ENCODE measurements at regions not wholly inside any gene's neighbourhood (a gene's known extent, or its start where the extent isn't known, plus 50 kb on each side); places are given as distances from the start of the nearest gene placed in this dataset.

DNA sequence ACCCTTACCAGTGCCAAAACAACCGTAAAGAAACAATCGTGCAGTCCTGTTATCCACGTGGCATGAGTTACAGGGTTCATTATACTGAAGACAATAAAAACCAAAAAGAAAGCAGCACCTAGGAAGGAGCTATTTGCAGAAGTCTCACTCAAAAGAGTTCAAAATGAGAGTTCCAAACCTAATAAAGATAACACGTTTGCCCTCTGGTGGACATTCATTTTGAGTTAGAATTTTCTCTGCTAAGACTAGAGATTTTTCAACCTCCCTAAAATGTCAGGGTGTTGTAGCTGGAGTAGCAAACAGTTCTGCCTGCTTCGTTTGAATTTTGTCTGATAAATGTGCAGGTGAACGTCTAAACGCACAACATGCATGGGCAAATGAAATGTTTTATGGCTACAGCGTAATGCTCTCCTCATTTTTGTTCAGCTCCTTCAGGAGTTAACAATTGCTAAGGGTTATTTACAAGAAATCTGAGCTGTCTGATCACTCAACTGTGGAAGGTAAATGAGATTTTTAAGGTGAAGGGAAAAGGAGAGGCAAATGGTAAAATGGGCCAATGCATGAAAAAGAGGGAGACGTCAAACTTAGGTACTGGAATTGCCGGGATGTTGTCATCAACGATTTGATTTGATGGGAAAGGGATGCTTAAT, 1067.9 kb upstream of the EEF2KMT start:
- Histone ChIP-seq H2AFZ (ENCODE audit: low read length) (no peak overlapping the region), H3K9me3 (ENCODE audit: low read length) (no peaks in the 10 kb centered on the region), H4K20me1 (ENCODE audit: insufficient read depth, low read length) (no peaks in the 10 kb centered on the region), H3K36me3 (replicated peaks in 1 of 2; ENCODE audit: control insufficient read depth in 1 of 2, insufficient read depth in 2 of 2, low read length in 2 of 2) (no peaks in the 10 kb centered on the region), H3K27me3 (ENCODE audit: control insufficient read depth in 1 of 2, insufficient read depth in 2 of 2, low read length in 2 of 2) (peaks cover 0 to 3% of the 10 kb centered on the region in 2 experiments; a peak in 1 of 5 replicates), H3K4me1 (ENCODE audit: insufficient read depth, low read length) (no peaks in the 10 kb centered on the region), H3K79me2 (ENCODE audit: insufficient read depth, low read length) (no peaks in the 10 kb centered on the region), H3K4me3 (replicated peaks in 1 of 3; ENCODE audit: insufficient read depth in 1 of 3, low read depth in 2 of 3, low read length in 3 of 3) (no peak overlapping the region), H3K4me2 (ENCODE audit: low read depth, low read length) (no peak overlapping the region), H3K27ac (ENCODE audit: extremely low read length, insufficient read depth, low read length) (no peak overlapping the region), H3K9ac (ENCODE audit: insufficient read depth, low read depth, low read length) (no peak overlapping the region)
- CTCF ChIA-PET (ENCODE audit: low intra/inter-chr PET ratio, low total read pairs) = no interaction called here
- DNase-seq (ENCODE audit: low spot score) (no peak), FAIRE-seq (no peak), ATAC-seq (no peak)
- 10% methylated on average over 11 of the region's 11 CpGs for WGBS (ENCODE audit: low lambda C conversion rate)
- intact Hi-C loops (cut with micrococcal nuclease; ENCODE audit: unreplicated experiment) = no loop called here
- TF ChIP-seq ESRRA (CRISPR knock-in tag; IDR thresholded peaks at IDR 0.05; ENCODE audit: low read depth) (no peak), ZNF83 (CRISPR knock-in tag; IDR thresholded peaks at IDR 0.05; ENCODE audit: borderline replicate concordance) (no peak), NONO (IDR thresholded peaks at IDR 0.05) (no peak), NONO (CRISPR knock-in tag; conservative IDR thresholded peaks at IDR 0.05) (no peak), RNF2 (conservative IDR thresholded peaks at IDR 0.05; ENCODE audit: low read depth) (no peak)
- BruUV-seq (replicated peaks) = no TSS peak
- POLR2A ChIA-PET = no interaction called here
- in situ Hi-C loops (cut with HindIII; ENCODE audit: extremely low pct_ligation_motif_present, low pct_unique_long_range_greater_than_20kb) = no loop called here

- ChIA-PET POLR2A (no interaction called here), CTCF (ENCODE audit: low intra/inter-chr PET ratio, low total read pairs) (no interaction called here)
- 7% methylated on average over 10 of the region's 10 CpGs for WGBS (ENCODE audit: low lambda C conversion rate)
- intact Hi-C loops (cut with micrococcal nuclease; ENCODE audit: unreplicated experiment) = no loop called here
- Histone ChIP-seq H3K27ac (ENCODE audit: extremely low read length, insufficient read depth, low read length) (no peak overlapping the region), H4K20me1 (ENCODE audit: insufficient read depth, low read length) (no peaks in the 10 kb centered on the region), H3K9me3 (ENCODE audit: low read length) (no peaks in the 10 kb centered on the region), H2AFZ (ENCODE audit: low read length) (no peak overlapping the region), H3K27me3 (ENCODE audit: control insufficient read depth in 1 of 2, insufficient read depth in 2 of 2, low read length in 2 of 2) (no peaks in the 10 kb centered on the region), H3K4me2 (ENCODE audit: low read depth, low read length) (no peak overlapping the region), H3K4me3 (replicated peaks in 1 of 3; ENCODE audit: insufficient read depth in 1 of 3, low read depth in 2 of 3, low read length in 3 of 3) (no peak overlapping the region), H3K79me2 (ENCODE audit: insufficient read depth, low read length) (no peaks in the 10 kb centered on the region), H3K36me3 (replicated peaks in 1 of 2; ENCODE audit: control insufficient read depth in 1 of 2, insufficient read depth in 2 of 2, low read length in 2 of 2) (no peaks in the 10 kb centered on the region), H3K4me1 (ENCODE audit: insufficient read depth, low read length) (no peaks in the 10 kb centered on the region), H3K9ac (ENCODE audit: insufficient read depth, low read depth, low read length) (no peak overlapping the region)
- BruUV-seq (replicated peaks) = no TSS peak
- no peak for DNase-seq (ENCODE audit: low spot score)
- ATAC-seq = no peak
- in situ Hi-C loops (cut with HindIII; ENCODE audit: extremely low pct_ligation_motif_present, low pct_unique_long_range_greater_than_20kb) = no loop called here
- TF ChIP-seq MAZ (IDR thresholded peaks at IDR 0.05; ENCODE audit: borderline replicate concordance, low read depth, low read length) (no peak), MAZ (CRISPR knock-in tag; IDR thresholded peaks at IDR 0.05; ENCODE audit: low read depth) (no peak), KLF11 (CRISPR knock-in tag; IDR thresholded peaks at IDR 0.05) (no peak)
- TF ChIP-seq, protein P1, sequence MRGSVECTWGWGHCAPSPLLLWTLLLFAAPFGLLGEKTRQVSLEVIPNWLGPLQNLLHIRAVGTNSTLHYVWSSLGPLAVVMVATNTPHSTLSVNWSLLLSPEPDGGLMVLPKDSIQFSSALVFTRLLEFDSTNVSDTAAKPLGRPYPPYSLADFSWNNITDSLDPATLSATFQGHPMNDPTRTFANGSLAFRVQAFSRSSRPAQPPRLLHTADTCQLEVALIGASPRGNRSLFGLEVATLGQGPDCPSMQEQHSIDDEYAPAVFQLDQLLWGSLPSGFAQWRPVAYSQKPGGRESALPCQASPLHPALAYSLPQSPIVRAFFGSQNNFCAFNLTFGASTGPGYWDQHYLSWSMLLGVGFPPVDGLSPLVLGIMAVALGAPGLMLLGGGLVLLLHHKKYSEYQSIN (CRISPR knock-in tag; IDR thresholded peaks at IDR 0.05; ENCODE audit: borderline replicate concordance) = no peak
- no peak for FAIRE-seq
These were observed 1063.3 kb upstream of the EEF2KMT start for GRCh38 chr16:6160871-6161270.

Data from HepG2 (cell line).